H54 (cell line): ENCODE measurements at regions not wholly inside any gene's neighbourhood (a gene's known extent, or its start where the extent isn't known, plus 50 kb on each side); places are given as distances from the start of the nearest gene placed in this dataset.

Experiments
- DNase-seq: peaks from one replicate; pipeline ENCODE4 v3.0.0; 2011; ENCODE audit warnings: low spot score, mixed read lengths; ENCODE audit not compliant: insufficient read length
- FAIRE-seq: peaks from 3 replicates; lab custom pipeline; 2011; peaks lifted over from hg19 to GRCh38; lab: Jason Lieb, UNC
- POLR2A ChIP-seq: IDR thresholded peaks from 2 replicates; pipeline ENCODE4 v1.6.1; 2011; ENCODE audit warnings: low read depth, mild to moderate bottlenecking, low read length

- FAIRE-seq (no peak), DNase-seq (no peak)
- no peak for TF ChIP-seq POLR2A
Observed at GRCh38 chr10:107340326-107340725, 175.8 kb upstream of the SORCS1 start.

DNA sequence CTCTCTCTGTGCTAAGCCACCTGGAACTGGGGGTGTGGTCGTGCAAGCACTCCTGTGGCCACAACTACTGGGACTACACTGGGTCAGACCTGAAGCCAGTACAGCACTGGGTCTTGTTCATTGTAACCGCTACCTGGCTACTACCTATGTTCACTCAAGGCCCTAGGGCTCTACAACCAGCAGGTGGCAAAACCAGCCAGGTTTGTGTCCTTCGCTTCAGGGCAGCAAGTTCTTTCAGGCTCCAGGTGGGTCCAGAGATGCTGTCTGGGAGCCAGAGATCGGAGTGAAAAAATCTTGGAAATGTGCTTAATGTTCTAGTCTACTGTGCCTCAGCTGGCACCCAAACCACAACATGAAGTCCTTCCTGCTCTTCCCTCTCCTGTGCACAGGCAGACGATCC lies 171.6 kb upstream of the SORCS1 start:
- DNase-seq, result no peak
- no peak for TF ChIP-seq POLR2A
- FAIRE-seq, result no peak

- FAIRE-seq (no peak), DNase-seq (no peak)
- TF ChIP-seq POLR2A, result no peak
Observed at GRCh38 chr10:107317592-107317991, 153.1 kb upstream of the SORCS1 start.

DNA sequence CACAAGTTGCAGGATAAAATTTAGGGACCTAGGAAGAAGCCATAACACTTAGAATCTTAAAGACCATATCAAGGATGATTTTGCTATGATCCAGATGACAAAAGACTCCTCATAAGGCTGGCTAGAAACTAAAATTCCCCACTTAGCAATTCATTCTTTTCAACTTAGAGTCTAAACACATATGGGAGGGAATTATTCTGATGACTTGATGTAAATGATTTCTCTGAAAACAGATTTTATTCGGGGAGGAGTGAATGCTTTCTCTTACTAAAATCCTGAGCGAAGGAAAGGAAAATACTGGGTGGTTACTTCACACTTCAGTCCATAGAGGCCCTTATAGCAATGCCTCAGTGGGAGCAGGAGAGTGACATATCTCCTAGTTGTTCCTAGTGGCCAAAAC lies 138.7 kb upstream of the SORCS1 start:
- no peak for FAIRE-seq
- no peak for TF ChIP-seq POLR2A

GRCh38 chr10:107299606-107300005 lies 135.1 kb upstream of the SORCS1 start:
- TF ChIP-seq POLR2A, result no peak
- DNase-seq (no peak), FAIRE-seq (no peak)

More for the DNA sequence above, 138.7 kb upstream of the SORCS1 start:
- DNase-seq, result no peak

GRCh38 chr10:107284187-107284586 lies 119.7 kb upstream of the SORCS1 start:
- no peak for DNase-seq
- no peak for TF ChIP-seq POLR2A
- FAIRE-seq, result no peak

DNA sequence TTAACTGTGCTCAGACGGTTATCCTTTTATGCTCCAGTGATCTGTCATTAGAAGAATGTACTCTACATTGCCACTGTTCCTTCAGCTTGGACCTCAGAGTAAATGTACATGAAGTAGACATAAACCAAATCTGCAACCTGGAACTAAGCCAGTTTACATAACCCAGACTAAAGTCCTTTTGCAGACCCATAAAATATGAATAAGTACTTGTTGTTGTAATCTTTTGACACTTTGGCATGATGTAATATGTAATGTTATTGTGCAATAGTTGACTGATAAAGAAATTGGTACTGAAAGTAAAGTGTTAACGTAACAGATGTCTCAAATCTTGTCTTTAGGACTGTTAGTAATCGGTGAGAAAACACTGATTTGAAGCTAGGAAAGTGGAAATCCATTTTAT lies 115.8 kb upstream of the SORCS1 start:
- DNase-seq, result no peak
- no peak for FAIRE-seq
- no peak for TF ChIP-seq POLR2A

GRCh38 chr10:107277591-107277990 lies 113.1 kb upstream of the SORCS1 start:
- DNase-seq (no peak), FAIRE-seq (no peak)

DNA sequence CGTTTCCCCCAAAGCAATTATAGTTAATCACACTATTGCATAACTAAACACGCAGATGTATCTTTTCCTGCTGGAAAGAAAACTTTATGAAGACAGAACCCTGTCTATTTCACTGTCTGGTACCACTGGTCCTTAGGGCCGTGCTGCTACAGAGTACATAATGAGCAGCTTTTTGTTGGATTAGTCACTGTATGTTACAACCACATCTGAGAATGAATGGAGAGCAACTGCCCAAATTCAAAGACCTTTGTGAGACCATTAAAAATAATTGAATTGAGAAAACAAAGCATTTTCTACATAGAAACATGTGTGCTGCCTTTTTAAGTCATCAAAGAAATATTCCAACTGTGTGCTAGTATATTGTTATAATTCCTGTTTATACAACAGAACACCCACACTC lies 111.3 kb upstream of the SORCS1 start:
- FAIRE-seq (no peak), DNase-seq (no peak)
- no peak for TF ChIP-seq POLR2A

More at GRCh38 chr10:107277591-107277990, 113.1 kb upstream of the SORCS1 start:
- TF ChIP-seq POLR2A, result no peak

- no peak for FAIRE-seq
- no peak for DNase-seq
- no peak for TF ChIP-seq POLR2A
Observed at GRCh38 chr10:107269626-107270025, 105.1 kb upstream of the SORCS1 start.

GRCh38 chr10:107264742-107265141 lies 100.2 kb upstream of the SORCS1 start:
- FAIRE-seq (no peak), DNase-seq (no peak)
- TF ChIP-seq POLR2A, result no peak

DNA sequence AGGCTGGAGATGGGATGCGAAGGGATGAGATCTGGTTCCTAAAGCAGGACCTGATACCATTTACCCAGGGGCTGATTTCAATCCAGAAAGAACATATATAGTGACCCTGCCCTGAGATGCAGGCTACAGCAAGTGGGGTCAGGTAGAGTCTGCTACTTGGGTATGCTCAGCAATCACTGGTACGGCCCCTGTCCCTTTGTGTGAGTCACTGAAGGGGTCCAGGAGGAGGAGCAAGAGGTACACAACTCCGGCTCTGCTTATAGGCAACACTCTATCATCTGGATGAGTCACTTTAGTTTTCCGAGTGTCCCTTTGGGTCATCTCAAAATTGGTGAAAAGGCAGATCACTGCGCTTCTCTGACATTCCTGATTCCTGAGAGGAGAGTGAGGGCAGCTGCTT lies 79.6 kb upstream of the SORCS1 start:
- FAIRE-seq (no peak), DNase-seq (no peak)

DNA sequence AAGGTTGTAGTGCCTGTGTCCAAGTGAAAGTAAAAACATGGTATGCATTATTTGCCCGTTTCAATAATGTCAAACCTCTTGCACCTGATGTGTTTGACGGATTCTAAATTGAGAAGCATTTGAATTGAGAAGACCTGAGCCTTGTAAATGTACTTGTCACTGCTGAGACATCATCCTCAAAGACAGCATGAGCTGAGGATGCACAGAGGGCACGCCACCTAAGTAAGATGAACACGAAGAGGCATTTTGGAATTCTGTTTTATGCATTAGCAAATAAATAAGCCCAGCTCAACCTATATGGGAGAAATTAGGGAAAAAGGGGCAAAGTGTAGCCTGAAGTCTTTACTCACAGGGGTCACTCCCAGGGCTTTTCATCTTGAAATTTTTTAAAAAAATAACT lies 73.8 kb upstream of the SORCS1 start:
- DNase-seq (no peak), FAIRE-seq (no peak)
- no peak for TF ChIP-seq POLR2A

More for the DNA sequence above, 79.6 kb upstream of the SORCS1 start:
- no peak for TF ChIP-seq POLR2A

- FAIRE-seq (no peak), DNase-seq (no peak)
- no peak for TF ChIP-seq POLR2A
Observed at GRCh38 chr10:107232013-107232412, 67.5 kb upstream of the SORCS1 start.

DNA sequence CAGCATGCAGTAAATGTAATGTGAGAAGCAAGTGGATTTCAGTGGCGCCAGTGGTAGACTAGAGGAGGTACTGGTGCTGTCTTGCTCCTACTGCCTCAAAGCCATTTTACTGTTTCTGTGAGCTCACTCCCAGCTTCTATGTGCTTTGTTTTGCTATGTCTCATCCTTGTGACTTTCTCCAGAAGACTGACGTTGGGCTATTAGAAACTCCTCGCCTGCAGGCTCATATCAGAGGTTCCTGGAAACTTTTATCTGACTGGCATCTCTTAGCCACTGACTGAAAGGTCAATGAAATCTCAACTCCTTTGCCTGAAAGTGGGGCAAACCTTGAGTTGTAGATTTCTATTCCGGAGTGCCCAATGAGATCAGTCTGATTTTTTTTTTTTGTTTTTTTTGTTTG lies 66.4 kb upstream of the SORCS1 start:
- TF ChIP-seq POLR2A, result no peak
- FAIRE-seq, result no peak
- DNase-seq, result no peak

GRCh38 chr10:107215681-107216080 lies 51.2 kb upstream of the SORCS1 start:
- no peak for TF ChIP-seq POLR2A
- DNase-seq (no peak), FAIRE-seq (no peak)
